ENCODE measurements at regions not wholly inside any gene's neighbourhood (a gene's known extent, or its start where the extent isn't known, plus 50 kb on each side); places are given as distances from the start of the nearest gene placed in this dataset.
"Not testable (repeated sequence)": the region's sequence is repeated elsewhere in the genome, so short reads cannot be mapped to it uniquely, and the experiment has no call there.

GRCh38 chr10:46169736-46170135, 117.1 kb upstream of the ANTXRL start:
- no peaks in the 10 kb centered on the region for H3K4me1 ChIP-seq (ENCODE audit: low read depth)

DNA sequence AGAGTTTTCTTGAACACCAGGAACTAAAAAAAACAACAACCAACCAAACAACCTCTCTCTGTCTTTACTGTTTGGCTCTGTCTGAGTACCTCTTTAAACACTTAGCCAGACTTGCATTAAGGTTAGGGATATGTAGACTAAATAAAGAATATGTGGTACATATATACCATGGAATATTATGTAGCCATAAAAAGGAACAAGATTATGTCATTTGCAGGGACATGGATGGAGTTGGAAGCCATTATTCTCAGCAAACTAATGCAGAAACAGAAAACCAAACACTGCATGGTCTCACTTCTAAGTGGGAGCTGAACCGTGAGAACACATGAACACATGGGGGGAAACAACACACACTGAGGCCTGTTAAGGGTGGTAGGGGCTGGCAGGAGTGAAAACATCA, 116.0 kb upstream of the ANTXRL start:
- Histone ChIP-seq H3K9me3 (ENCODE audit: low read depth) (no peaks in the 10 kb centered on the region), H3K27me3 (no peaks in the 10 kb centered on the region), H3K36me3 (no peaks in the 10 kb centered on the region), H3K27ac (no peak overlapping the region), H3K4me3 (no peak overlapping the region), H3K4me1 (ENCODE audit: low read depth) (no peaks in the 10 kb centered on the region)
- no peak for DNase-seq (ENCODE audit: low read depth in 1 of 2, low spot score in 1 of 2)
- TF ChIP-seq, protein P1, sequence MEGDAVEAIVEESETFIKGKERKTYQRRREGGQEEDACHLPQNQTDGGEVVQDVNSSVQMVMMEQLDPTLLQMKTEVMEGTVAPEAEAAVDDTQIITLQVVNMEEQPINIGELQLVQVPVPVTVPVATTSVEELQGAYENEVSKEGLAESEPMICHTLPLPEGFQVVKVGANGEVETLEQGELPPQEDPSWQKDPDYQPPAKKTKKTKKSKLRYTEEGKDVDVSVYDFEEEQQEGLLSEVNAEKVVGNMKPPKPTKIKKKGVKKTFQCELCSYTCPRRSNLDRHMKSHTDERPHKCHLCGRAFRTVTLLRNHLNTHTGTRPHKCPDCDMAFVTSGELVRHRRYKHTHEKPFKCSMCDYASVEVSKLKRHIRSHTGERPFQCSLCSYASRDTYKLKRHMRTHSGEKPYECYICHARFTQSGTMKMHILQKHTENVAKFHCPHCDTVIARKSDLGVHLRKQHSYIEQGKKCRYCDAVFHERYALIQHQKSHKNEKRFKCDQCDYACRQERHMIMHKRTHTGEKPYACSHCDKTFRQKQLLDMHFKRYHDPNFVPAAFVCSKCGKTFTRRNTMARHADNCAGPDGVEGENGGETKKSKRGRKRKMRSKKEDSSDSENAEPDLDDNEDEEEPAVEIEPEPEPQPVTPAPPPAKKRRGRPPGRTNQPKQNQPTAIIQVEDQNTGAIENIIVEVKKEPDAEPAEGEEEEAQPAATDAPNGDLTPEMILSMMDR (IDR thresholded peaks at IDR 0.05; ENCODE audit: low read depth, low read length), result no peak

More at GRCh38 chr10:46169736-46170135, 117.1 kb upstream of the ANTXRL start:
- H3K36me3 ChIP-seq, result no peaks in the 10 kb centered on the region
- TF ChIP-seq, protein P1 (IDR thresholded peaks at IDR 0.05; ENCODE audit: low read depth, low read length), result no peak
- H3K9me3 ChIP-seq (ENCODE audit: low read depth), result no peaks in the 10 kb centered on the region
- H3K27ac ChIP-seq, result no peak overlapping the region
- DNase-seq (ENCODE audit: low read depth in 1 of 2, low spot score in 1 of 2), result no peak
- H3K27me3 ChIP-seq, result no peaks in the 10 kb centered on the region
- H3K4me3 ChIP-seq, result no peak overlapping the region

GRCh38 chr10:46171661-46172060, 115.1 kb upstream of the ANTXRL start:
- no peaks in the 10 kb centered on the region for H3K4me1 ChIP-seq (ENCODE audit: low read depth)
- H3K4me3 ChIP-seq, result no peak overlapping the region
- no peaks in the 10 kb centered on the region for H3K9me3 ChIP-seq (ENCODE audit: low read depth)
- no peaks in the 10 kb centered on the region for H3K27me3 ChIP-seq
- no peak for DNase-seq (ENCODE audit: low read depth in 1 of 2, low spot score in 1 of 2)
- H3K27ac ChIP-seq, result no peak overlapping the region
- no peaks in the 10 kb centered on the region for H3K36me3 ChIP-seq
- TF ChIP-seq, protein P1 (IDR thresholded peaks at IDR 0.05; ENCODE audit: low read depth, low read length), result no peak

- H3K27ac ChIP-seq, result no peak overlapping the region
- H3K4me3 ChIP-seq, result no peak overlapping the region
- DNase-seq (ENCODE audit: low read depth in 1 of 2, low spot score in 1 of 2), result no peak
- H3K36me3 ChIP-seq, result no peaks in the 10 kb centered on the region
- H3K4me1 ChIP-seq (ENCODE audit: low read depth), result no peaks in the 10 kb centered on the region
- no peaks in the 10 kb centered on the region for H3K9me3 ChIP-seq (ENCODE audit: low read depth)
- TF ChIP-seq, protein P1 (IDR thresholded peaks at IDR 0.05; ENCODE audit: low read depth, low read length), result no peak
- no peaks in the 10 kb centered on the region for H3K27me3 ChIP-seq
Measured at GRCh38 chr10:46175296-46175695, 111.5 kb upstream of the ANTXRL start.

- Histone ChIP-seq H3K27me3 (no peaks in the 10 kb centered on the region), H3K4me3 (no peak overlapping the region), H3K36me3 (no peaks in the 10 kb centered on the region), H3K4me1 (ENCODE audit: low read depth) (no peaks in the 10 kb centered on the region), H3K9me3 (ENCODE audit: low read depth) (no peaks in the 10 kb centered on the region), H3K27ac (no peak overlapping the region)
- no peak for DNase-seq (ENCODE audit: low read depth in 1 of 2, low spot score in 1 of 2)
- TF ChIP-seq, protein P1 (IDR thresholded peaks at IDR 0.05; ENCODE audit: low read depth, low read length), result no peak
Measured at GRCh38 chr10:46175831-46176230, 111.0 kb upstream of the ANTXRL start.

DNA sequence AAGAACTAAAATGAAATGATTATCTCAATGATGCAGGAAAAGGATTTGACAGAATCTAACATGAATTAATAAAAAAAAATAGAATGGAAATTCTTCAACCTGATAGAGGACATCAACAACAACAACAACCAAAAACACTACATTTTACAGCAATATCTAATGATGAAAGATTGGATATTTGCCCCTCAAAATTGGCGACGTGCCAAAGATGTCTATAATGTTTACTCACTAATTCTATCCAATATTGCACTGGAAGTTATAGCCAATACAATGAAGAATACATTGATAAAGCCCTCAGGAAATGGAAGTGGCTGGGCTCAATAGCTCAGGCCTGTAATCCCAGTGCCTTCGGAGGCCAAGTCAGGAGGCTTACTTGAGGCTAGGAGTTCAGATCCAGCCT, 99.4 kb upstream of the ANTXRL start:
- not testable (repeated sequence) for H3K36me3 ChIP-seq; H3K9me3 ChIP-seq (ENCODE audit: low read depth); DNase-seq (ENCODE audit: low read depth in 1 of 2, low spot score in 1 of 2); H3K27ac ChIP-seq; H3K27me3 ChIP-seq; H3K4me1 ChIP-seq (ENCODE audit: low read depth); H3K4me3 ChIP-seq
